Thyroid gland (tissue), 4 donors: ENCODE measurements at regions not wholly inside any gene's neighbourhood (a gene's known extent, or its start where the extent isn't known, plus 50 kb on each side); places are given as distances from the start of the nearest gene placed in this dataset.

Experiments
- POLR2A ChIP-seq, 2 donors: fragments of 450-650 bp; IDR thresholded peaks; one replicate each; pipeline ENCODE4 v1.6.1; 2017; ENCODE audit warnings: antibody characterized with exemption in 2 of 2, mild to moderate bottlenecking in 2 of 2, moderate library complexity in 1 of 2
- TF ChIP-seq, protein P1 (sequence below), 6 experiments: fragments of 200-600 bp in 3 of 6; fragments of 450-650 bp in 3 of 6; sonication (generic) in 3 of 6; IDR thresholded peaks; one replicate each; pipeline ENCODE4 v1.5.1; 2016 to 2019; ENCODE audit warnings: antibody characterized with exemption in 6 of 6, mild to moderate bottlenecking in 2 of 6, inconsistent platforms in 1 of 6, moderate library complexity in 1 of 6

DNA sequence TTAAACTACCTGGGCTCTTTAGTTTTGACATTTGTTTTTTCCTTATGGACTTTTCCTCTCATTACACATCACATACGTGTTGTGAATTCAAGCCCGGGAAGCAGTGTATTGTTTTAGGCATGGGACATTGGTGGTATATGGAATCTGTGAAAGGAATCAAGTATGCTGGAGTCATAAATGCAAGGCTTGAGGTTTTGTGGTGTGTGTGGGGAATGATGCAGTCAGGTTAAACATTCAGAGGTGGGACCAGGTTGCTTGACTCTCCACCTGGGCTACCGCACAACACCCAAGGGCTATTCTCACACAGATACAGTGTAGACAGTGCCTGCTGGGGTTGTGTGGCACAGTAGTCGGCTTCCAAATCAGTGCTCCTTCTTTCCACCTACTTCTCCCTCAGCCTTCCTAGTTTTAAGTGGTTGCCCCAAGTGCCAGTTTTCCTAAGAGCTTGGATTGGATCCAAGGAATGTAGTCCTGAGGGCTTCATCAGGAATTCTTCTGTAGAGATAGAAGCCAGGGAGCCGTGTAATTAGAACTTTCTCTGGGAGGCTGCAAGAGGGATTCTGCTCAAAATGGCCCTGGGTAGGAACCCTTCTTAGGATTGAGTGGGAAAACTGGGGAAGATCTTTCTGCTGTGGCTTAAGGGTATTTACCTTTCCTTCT, 243.7 kb downstream of the C12orf75 start:
- TF ChIP-seq, protein P1, sequence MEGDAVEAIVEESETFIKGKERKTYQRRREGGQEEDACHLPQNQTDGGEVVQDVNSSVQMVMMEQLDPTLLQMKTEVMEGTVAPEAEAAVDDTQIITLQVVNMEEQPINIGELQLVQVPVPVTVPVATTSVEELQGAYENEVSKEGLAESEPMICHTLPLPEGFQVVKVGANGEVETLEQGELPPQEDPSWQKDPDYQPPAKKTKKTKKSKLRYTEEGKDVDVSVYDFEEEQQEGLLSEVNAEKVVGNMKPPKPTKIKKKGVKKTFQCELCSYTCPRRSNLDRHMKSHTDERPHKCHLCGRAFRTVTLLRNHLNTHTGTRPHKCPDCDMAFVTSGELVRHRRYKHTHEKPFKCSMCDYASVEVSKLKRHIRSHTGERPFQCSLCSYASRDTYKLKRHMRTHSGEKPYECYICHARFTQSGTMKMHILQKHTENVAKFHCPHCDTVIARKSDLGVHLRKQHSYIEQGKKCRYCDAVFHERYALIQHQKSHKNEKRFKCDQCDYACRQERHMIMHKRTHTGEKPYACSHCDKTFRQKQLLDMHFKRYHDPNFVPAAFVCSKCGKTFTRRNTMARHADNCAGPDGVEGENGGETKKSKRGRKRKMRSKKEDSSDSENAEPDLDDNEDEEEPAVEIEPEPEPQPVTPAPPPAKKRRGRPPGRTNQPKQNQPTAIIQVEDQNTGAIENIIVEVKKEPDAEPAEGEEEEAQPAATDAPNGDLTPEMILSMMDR (IDR thresholded peaks at IDR 0.05): no peak
- no peak for TF ChIP-seq POLR2A (IDR thresholded peaks at IDR 0.05)
